DMS114 treated with DMSO at 0.1 percent for 48 hours (cell line): ENCODE measurements at regions not wholly inside any gene's neighbourhood (a gene's known extent, or its start where the extent isn't known, plus 50 kb on each side); places are given as distances from the start of the nearest gene placed in this dataset.
"Not testable (repeated sequence)": the region's sequence is repeated elsewhere in the genome, so short reads cannot be mapped to it uniquely, and the experiment has no call there.

Experiments
- DNase-seq: peaks from one replicate; lab custom pipeline; 2025; ENCODE audit not compliant: unreplicated experiment; lab: John Stamatoyannopoulos, UW

DNA sequence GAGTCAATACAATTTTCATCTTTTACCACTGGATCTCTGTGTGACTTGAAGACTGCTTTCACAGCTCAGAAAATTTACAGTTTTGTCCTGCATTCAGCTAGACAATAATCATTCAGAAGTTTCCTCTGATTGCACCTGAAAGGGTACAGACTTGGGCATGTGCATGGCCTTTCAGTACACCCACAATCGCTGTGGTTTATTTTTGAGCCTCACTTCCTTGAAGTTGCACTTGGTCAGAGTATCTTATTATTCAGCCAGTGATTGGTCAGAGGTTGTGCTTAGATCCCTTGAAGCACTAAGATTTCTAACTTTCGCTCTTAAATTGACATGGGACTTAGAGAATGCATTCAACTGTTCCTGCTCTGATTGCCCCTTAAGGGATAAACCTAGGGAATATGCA lies 508.2 kb downstream of the FAM181B start:
- no peak for DNase-seq

GRCh38 chr11:82216927-82217570 lies 516.6 kb downstream of the FAM181B start:
- no peak for DNase-seq

GRCh38 chr11:82210011-82210410 lies 523.7 kb downstream of the FAM181B start:
- DNase-seq: no peak

DNA sequence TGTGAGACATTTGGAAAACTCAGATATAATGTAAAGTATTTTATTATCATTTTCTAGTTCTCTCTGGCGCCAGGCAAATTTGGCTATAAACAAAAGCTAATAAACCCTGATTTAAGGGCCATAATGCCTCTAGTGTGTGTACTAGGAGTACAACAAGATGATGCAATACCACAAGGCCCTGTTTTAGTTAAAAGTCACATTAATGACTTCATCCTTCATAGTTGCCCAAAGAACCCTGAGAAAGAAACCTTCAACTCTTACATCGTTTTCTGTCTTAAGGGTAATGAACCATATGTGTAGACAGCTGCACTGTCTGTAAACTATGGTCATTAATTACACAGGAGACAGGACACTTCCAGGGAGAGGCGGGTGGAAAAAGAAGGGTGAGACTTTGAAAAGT lies 538.4 kb downstream of the FAM181B start:
- DNase-seq: no peak

DNA sequence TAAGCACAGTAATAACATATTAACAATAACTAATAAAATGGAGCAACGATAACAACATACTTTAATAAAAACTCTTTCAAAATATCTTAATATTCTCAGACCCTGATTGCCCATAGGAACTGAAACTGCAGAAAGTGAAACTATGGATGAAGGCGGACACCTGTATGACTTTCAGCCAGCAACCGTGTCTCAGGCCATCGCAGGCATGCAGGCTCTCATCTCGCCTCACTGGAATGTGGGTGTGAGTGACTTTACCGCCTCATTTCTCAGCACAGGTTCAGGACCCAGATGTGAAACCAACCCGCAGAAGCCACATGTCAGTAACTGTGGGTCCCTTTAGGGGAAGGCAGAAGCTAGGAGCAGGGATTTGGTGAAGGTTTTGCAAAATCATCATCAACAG lies 539.1 kb downstream of the FAM181B start:
- DNase-seq: no peak

- DNase-seq: no peak
Observed at GRCh38 chr11:82191695-82192094, 542.0 kb downstream of the FAM181B start.

- no peak for DNase-seq
Observed at GRCh38 chr11:82185925-82186324, 547.7 kb downstream of the FAM181B start.

DNA sequence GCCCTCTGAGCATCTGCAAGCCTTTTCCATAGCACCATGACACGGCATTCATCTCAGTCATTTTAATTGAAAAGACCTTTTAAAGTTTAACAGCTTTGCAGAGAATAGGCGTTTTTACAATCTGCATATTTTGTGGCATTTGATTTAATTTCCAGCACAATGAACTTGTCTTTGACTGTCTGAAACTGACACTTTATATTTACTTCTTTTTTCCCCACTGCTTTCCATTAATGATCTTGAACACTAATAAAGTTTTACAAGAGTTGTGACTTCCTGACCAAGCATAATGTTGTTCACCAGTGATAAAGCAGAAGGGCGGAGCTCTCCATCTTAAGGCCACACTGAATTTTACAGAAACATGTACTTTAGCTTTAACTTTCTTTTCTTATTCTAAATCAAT lies 548.7 kb downstream of the FAM181B start:
- DNase-seq: no peak

DNA sequence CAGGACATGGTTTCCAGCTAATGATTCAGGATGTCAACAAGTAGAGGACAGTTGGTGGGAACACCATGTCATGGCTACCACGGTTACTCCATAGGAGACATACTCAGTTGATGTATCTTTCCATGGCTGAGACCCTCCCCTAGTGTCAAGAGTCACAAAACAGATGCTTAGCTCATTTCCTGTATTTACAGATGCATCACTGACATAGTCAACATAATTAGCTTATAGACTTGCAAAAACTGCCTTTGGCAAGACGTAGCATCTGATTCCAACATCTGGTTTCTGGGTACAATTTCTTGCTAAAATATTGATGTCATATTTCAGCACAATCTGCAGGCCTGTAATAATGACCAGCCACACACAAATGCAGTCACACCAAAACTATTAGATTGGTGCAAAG lies 550.3 kb downstream of the FAM181B start:
- no peak for DNase-seq

DNA sequence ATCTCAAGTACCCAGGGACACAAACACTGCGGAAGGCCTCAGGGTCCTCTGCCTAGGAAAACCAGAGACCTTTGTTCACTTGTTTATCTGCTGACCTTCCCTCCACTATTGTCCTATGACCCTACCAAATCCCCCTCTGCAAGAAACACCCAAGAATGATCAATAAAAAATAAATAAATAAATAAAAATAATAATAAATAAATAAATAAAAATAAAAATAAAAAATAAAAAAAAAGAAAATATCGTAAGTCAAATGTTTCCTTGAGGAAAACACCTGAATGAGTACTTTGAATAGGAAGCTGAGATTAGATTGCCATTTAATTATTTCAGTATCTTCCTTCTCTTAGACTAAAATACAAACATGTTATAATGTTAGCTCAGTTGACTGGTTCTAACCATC lies 551.0 kb downstream of the FAM181B start:
- not testable (repeated sequence) for DNase-seq

DNA sequence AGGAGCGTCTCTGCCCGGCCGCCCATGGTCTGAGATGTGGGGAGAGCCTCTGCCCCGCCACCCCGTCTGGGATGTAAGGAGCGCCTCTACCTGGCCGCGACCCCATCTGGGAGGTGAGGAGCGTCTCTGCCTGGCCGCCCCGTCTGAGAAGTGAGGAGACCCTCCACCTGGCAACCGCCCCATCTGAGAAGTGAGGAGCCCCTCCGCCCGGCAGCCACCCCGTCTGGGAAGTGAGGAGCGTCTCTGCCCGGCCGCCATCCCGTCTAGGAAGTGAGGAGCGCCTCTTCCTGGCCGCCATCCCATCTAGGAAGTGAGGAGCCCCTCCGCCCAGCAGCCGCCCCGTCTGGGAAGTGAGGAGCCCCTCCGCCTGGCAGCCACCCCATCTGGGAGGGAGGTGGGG lies 551.9 kb downstream of the FAM181B start:
- not testable (repeated sequence) for DNase-seq

- DNase-seq: no peak
Observed at GRCh38 chr11:82176945-82177344, 556.7 kb downstream of the FAM181B start.

DNA sequence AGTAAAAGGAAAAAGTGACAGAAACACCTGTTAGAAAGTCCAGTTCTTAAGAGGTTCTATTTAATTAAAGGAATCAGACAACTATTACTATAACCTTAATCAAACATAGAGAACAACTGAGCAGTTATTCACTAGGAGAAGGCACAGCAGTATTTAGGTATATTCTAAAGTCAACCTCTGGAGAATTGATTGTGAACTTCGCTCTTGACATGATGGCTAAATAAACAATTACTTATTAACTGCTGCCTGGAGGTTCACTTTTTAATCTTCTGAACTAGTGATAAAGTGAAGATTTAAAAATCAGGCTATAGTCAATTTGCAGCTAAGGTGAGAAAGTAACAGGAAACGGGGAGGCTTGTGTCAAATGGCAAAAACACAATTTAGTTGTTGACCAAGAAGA lies 557.3 kb downstream of the FAM181B start:
- DNase-seq: no peak

GRCh38 chr11:82174610-82175009 lies 559.1 kb downstream of the FAM181B start:
- DNase-seq: no peak

GRCh38 chr11:82146789-82147188 lies 586.9 kb downstream of the FAM181B start:
- no peak for DNase-seq

DNA sequence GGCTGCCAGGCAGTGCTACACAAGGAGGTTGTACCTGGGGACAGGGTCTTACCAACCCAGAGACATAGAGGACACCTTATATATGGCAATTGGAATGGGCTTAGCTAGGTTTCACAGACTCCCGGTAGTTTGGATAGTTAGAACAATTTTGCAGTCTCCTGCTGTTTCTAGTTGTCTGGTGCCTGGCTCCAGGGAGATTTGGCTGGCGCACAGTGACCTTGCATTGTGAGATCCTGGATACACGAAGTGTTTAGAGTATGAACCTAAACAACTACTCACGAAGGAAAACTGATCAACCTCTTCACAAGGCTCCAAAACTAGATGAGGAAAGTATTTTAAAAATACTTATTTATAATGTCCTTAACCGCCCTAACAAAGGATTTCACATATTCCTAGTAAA lies 614.7 kb downstream of the FAM181B start:
- DNase-seq: no peak

DNA sequence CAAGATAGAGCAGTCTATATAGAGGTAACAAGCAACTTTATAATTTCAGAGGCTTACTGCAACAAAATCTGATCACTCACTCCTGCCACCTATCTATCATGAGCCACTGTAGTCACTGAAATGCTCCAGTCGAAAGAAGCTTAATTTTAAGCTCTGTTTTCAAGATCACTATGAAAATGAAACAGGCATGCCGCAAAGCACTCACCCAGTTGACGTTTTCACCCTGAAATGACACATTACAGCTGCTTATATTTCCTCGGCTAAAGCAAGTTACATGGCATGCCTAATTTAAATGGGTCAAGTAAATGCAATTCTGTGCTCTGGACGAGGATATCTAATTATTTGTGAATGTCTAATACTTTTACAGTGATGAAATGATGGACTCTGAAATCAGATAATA lies 616.3 kb downstream of the FAM181B start:
- DNase-seq: no peak

GRCh38 chr11:82105331-82105998 lies 628.2 kb downstream of the FAM181B start:
- no peak for DNase-seq

GRCh38 chr11:82092904-82093303 lies 640.8 kb downstream of the FAM181B start:
- no peak for DNase-seq

- no peak for DNase-seq
Observed at GRCh38 chr11:82089426-82089825, 644.2 kb downstream of the FAM181B start.

DNA sequence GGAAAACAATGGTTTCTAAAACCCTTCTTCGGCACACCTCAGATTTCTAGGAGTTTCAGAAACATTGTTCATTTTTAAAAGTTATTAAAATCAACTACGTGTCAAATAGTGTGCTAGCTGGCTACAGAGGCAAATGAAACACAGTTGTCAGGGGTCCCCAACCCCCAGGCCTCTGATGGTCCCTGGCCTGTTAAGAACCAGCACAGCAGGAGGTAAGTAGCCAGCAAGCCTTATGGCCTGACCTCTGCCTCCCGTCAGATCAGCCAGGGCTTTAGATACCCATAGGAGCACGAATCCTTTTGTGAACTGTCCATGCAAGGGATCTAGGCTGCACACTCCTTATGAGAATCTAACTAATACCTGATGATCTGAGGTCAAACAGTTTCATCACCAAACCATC lies 648.2 kb downstream of the FAM181B start:
- no peak for DNase-seq

GRCh38 chr11:82082976-82083375 lies 650.7 kb downstream of the FAM181B start:
- no peak for DNase-seq

GRCh38 chr11:82080160-82080559 lies 653.5 kb downstream of the FAM181B start:
- no peak for DNase-seq
